SKM-1 (cell line): ENCODE measurements at regions not wholly inside any gene's neighbourhood (a gene's known extent, or its start where the extent isn't known, plus 50 kb on each side); places are given as distances from the start of the nearest gene placed in this dataset.
"Not testable (repeated sequence)": the region's sequence is repeated elsewhere in the genome, so short reads cannot be mapped to it uniquely, and the experiment has no call there.

Source experiments
- DNase-seq: peaks from one replicate; lab custom pipeline; 2025; ENCODE audit not compliant: unreplicated experiment; lab: John Stamatoyannopoulos, UW

DNA sequence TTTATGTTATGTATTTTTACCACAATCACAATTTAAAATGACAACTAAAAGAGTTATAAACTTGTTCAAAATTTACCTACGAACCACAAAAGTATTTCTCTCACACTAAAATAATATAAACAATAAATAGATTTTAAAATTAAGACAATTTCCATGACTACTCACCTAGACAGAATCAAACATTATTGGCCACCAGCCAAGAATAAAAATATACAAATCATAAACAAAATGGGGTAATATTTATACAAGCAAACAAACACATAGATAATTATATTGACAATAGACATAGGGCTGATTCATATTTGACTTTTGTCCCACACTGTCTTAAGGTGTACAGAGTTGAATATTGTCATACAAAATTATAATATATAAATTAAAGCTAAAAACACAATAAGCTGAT is 119.6 kb upstream of the ZNF92 start:
- no peak for DNase-seq

DNA sequence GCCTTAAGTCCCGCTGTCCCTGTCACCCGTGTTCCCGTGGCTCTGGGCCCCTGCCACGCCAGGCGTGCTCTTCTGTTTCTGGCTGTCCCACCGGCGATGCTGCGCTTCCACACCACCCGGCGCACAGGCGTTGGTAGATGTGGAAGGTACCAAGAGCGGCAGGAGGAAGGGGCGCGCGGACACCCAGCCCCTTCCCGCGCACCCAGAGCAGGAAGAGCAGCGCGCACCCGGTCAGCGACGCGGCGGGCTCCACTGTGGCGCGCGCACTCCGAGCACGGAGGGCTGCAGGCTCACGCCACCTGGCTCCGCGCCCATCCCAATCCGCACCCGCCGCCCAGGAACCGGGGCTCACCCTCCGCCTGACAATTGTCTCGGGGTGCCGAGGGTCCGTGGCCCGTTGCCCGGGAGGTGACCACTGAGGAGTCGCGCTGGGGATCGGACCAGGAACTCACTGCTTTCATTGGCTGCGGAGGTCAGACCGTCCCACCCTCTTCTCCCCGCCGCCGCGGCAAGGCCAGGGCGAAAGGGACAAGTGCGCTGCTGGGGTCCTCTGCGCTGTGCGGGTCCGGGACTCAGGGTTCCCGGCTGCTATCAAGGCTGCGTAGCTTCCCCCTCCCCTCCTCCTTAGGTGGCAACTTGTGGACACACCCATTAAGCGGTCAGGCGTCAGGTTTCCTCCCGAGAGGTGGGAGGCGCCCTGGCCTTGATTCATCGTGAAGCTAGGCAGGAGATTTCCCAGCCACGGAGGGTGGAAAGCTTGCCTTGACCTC is 121.6 kb upstream of the ZNF92 start:
- DNase-seq = peak; percentile 48

GRCh38 chr7:65250697-65251395 is 122.8 kb upstream of the ZNF92 start:
- no peak for DNase-seq

- DNase-seq = no peak
Measured at GRCh38 chr7:65250216-65250615, 123.4 kb upstream of the ZNF92 start.

DNA sequence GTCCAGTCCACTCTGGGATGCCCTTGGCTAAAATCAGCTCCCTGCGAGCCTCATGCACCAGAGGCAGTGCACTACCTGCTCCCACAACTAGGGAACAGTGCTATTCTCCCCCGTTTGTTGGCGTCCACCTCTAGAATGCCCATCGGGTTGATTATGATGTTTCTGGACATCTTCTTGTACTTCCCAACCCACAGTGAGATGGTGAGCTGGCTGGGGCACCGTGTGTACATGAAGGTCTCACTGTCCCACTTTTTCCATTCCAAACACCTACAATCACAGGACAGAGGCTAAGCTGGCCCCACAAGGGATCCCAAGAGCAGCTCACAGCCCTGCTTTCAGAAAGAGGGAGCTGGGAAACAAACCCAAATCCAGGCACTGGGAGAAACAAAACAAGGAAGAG is 126.2 kb upstream of the ZNF92 start:
- no peak for DNase-seq

DNA sequence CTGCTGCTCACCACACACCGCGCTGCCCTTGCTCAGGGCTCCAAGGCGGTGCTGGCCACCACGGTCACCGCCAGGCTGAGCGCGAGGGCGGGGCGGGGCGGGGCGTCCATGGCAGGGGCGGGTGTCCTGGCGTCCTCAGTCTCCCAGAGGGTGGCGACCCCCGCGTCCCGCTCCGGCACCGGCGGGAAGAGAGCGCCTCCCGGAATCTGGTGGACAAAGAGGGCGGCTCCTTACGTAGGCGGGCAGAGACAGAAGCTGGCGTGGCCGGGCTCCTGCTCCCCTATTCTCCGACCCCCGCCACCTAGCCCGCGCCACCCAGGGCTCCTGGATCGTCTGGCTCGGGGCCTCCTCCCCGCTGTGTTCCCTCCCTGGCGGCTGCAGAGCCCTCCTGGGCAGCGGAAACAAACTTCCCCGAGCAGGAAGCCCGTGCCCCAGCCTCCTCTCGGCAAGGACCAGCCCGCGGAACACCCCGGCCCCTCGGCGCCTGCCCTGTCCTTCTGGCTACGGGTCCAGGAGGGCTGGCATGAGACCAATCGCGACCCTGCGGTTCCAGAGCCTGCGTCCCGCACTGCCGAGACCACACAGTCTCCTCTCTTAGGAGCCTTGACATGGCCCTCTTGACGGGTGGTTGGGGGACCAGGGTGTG is 133.8 kb upstream of the ZNF92 start:
- no peak for DNase-seq

DNA sequence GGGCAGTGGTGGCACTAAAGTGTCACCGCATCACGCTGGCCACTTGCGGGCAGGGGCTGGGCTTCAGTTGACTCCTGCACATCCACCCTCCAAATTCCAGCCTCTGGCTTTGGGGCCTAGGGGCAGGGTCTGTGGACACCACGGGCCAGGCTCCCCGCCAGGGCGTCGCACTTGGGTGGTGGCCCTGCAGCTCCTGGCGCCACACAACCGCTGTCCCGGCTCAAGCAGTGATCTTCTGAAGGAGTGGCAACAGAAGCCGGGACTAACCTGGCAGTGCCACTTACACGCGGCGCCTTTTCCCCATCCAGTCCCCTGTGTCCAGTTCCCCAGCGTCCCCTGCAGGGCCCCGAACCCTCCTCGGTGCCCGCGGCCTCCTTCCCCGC is 134.3 kb upstream of the ZNF92 start:
- DNase-seq = no peak

DNA sequence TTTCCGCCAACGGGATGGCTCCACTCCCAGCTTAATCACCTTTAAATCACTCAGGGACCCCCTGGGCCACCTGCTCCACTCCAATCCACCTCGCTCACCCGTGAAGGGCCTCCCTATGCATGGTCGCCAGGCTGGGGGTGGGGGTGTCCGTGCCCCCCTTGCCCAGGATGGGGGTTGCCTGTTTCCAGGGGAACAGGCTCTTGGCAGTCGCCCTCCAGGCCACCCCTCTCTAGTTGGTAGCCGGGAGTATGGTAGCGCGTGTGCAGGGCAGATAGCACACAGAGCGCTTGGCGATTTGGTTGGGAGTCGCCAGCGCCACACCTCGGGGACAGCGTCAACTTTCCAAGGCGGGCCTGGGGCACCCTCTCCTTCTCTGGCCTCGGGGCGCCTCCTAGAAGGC is 134.9 kb upstream of the ZNF92 start:
- DNase-seq = no peak

- DNase-seq = no peak
Measured at GRCh38 chr7:65235586-65235985, 138.1 kb upstream of the ZNF92 start.

DNA sequence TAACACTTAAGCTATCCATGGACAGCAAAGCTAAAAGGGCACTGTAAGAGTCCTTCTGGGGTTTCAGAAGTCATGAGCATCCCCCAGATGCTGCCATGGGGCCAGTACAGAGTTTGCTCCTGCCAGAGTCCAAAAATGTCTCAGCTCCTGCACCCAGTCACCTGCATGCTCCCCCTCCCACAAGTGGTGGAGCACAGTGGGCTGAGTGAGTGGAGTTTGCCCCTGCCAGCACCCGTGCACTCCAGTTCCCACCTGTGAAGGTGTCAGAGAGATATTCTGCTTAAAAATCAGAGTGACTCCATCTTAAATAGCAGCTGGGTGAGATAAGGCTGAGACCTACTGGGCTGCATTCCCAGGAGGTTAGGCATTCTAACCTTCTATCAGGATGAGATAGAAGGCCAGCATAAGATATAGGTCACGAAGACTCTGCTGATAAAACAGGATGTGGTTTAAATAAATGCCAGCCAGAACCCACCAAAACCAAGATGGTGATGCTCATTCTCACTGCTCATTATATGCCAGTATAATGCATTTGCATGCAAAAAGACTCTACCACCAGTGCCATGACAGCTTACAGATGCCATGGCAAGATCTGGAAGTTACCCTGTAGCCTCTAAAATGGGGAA is 140.1 kb upstream of the ZNF92 start:
- DNase-seq = no peak

- no peak for DNase-seq
Measured at GRCh38 chr7:65230231-65230630, 143.4 kb upstream of the ZNF92 start.

GRCh38 chr7:65225422-65226006 is 148.1 kb upstream of the ZNF92 start:
- no peak for DNase-seq

GRCh38 chr7:65222655-65223054 is 151.0 kb upstream of the ZNF92 start:
- no peak for DNase-seq

DNA sequence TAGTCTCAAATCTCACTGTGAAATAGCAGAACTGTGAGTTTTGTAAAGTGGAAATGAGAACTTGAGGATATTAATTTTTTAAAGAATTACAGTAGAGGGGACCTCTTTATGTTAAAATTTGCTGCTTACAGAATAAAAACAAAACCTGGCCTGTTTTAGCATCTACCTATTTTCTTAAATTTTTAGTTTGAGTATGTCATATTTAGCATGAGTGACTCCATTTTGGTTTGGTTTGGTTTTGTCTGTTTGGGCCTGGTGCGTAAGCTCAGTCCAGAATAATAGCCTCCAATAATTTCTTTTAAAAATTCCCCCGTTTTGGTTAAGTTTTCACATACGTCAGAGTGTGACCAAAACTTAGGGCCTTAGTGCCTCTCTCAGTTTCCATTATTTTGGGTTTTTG is 152.0 kb upstream of the ZNF92 start:
- DNase-seq = no peak

DNA sequence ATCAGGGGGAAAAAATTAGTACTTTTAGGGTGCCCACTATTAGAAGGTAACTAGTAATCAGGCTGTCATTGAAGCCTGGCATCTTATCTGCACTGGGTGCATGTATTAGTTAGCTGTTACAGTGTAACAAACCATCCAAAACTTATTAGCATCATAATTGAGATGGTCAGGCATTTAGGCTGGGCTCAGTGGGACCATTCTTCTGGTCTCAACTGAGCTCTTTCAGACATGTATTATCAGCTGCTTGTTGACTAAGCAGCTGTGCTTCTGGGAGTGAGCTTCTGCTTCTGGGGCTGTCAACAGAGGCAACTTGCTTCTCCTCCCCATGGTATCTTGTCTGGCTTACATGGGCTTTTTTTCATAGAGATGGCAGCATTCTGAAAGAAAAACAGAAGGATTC is 154.0 kb upstream of the ZNF92 start:
- no peak for DNase-seq

- DNase-seq = no peak
Measured at GRCh38 chr7:65216469-65216868, 157.2 kb upstream of the ZNF92 start.

DNA sequence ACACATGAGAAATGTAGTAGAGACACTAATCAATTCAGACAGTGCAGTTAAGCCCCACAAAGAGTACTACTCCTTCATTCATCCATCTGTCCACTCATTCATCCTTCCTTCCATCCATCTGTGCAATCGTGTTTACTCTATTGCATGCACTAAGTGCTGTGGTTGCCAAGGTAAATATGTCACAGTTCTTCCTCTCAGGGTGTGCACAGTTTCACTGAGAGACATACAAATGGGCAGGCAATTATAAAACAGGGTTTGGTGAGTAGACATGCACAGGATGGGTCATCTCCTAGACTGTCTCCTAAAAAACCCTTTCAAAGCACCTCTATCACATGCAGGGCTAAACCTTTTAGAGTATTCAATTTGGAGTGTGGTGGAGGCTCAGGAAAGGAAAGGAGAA is 160.4 kb upstream of the ZNF92 start:
- not testable (repeated sequence) for DNase-seq

GRCh38 chr7:65199221-65199620 is 174.4 kb upstream of the ZNF92 start:
- not testable (repeated sequence) for DNase-seq

GRCh38 chr7:65193334-65194058 is 180.2 kb upstream of the ZNF92 start:
- DNase-seq = not testable (repeated sequence)

DNA sequence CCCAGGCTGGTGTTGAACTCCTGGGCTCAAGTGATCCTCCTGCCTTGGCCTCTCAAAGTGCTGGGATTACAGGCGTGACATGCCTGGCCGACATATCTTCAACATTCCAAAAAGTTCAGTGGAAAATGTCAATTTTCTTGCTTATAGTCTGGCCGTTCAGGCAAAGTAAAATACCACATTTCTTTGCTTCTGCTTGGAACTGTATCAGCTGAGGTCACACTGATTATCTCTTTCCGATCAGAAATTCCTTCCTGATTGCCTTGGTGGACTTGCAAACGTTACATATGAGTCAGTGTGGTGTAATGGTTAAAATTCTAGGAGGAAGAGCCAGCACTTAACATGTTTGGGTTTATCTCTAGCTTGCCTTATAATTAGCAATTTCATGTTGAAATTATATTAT is 170.6 kb upstream of the ERV3-1 start:
- not testable (repeated sequence) for DNase-seq

DNA sequence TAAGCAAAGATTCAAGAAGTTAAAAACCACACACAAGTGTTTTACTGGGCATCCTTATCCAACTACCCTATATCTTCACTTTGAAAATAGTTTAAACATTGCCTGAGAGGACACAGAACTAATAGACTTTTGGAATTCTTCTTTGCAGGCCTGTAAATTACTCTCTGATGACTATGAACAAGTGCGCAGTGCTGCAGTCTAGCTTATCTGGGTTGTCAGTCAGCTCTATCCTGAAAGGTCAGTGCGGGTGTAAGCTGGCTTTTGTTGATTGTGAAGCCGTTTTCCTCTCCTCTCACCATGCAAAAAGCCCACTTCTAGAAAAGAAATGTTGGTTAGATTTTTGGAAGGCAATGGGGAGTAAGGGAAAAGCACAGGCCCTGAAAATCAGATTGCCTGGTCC is 143.6 kb upstream of the ERV3-1 start:
- DNase-seq = not testable (repeated sequence)
